Transverse colon (tissue), 4 donors: ENCODE measurements at regions not wholly inside any gene's neighbourhood (a gene's known extent, or its start where the extent isn't known, plus 50 kb on each side); places are given as distances from the start of the nearest gene placed in this dataset.

Experiments
- DNase-seq: peaks from one replicate; pipeline ENCODE4 v3.0.0-alpha.2; 2019
- H3K27ac ChIP-seq, 4 donors: fragments of 200-600 bp; sonication (generic); 2 replicates each; pipeline ENCODE4 v1.5.1; 2016 to 2018; ENCODE audit warnings: inconsistent platforms in 4 of 4
- H3K27me3 ChIP-seq: fragments of 200-600 bp; sonication (generic); 2 replicates; pipeline ENCODE4 v1.5.1; 2017; ENCODE audit warnings: inconsistent platforms
- H3K36me3 ChIP-seq, 4 donors: fragments of 200-600 bp; sonication (generic); 2 replicates each; pipeline ENCODE4 v1.5.1; 2017 to 2019; ENCODE audit warnings: inconsistent platforms in 4 of 4
- H3K4me1 ChIP-seq, 4 donors: fragments of 200-600 bp; sonication (generic); 2 replicates each; pipeline ENCODE4 v1.5.1; 2017 to 2020; ENCODE audit warnings: inconsistent platforms in 4 of 4
- H3K4me3 ChIP-seq, 4 donors: fragments of 200-600 bp; sonication (generic); 1 replicate in 1 of 4; 2 replicates in 3 of 4; pipeline versions ENCODE4 v1.5.1 to v1.6.1; 2017 to 2019; ENCODE audit warnings: inconsistent platforms in 4 of 4
- H3K9me3 ChIP-seq, 2 donors: fragments of 200-600 bp; sonication (generic); 2 replicates each; pipeline ENCODE4 v1.5.1; 2017 to 2019; ENCODE audit warnings: inconsistent platforms in 2 of 2
- EP300 ChIP-seq: sonication (generic); formaldehyde crosslinking; IDR thresholded peaks from one replicate; pipeline ENCODE4 v1.6.1; 2017; ENCODE audit warnings: antibody characterized with exemption, low read depth
- POLR2A ChIP-seq: fragments of 450-650 bp; IDR thresholded peaks from one replicate; pipeline ENCODE4 v1.6.1; 2016; ENCODE audit warnings: antibody characterized with exemption, mild to moderate bottlenecking, moderate library complexity
- POLR2AphosphoS5 ChIP-seq, 3 donors: sonication (generic); formaldehyde crosslinking; IDR thresholded peaks; one replicate each; pipeline ENCODE4 v1.6.1; 2016; ENCODE audit warnings: antibody characterized with exemption in 3 of 3
- WGBS, 2 donors: methylation state at CpG; one replicate each; pipeline ENCODE4 v1.1.5; 2018; ENCODE audit warnings: low coverage in 1 of 2; 5-methylcytosine and 5-hydroxymethylcytosine counted together
- in situ Hi-C, 4 donors: fragments of 200-750 bp; cut with MboI; loops; one replicate each; pipeline versions ENCODE4 v1.15.0 to v1.15.1; 2017; ENCODE audit warnings: low sequenced_read_pairs in 3 of 4, low pct_ligation_motif_present in 1 of 4, low pct_unique_long_range_greater_than_20kb in 1 of 4
- intact Hi-C: fragments of 100-400 bp; cut with DNase I; formaldehyde crosslinking; loops from one replicate; pipeline ENCODE4 v1.15.1; 2023; ENCODE audit warnings: low total_unique reads
- TF ChIP-seq, protein P1 (sequence below), 5 experiments: fragments of 200-600 bp in 3 of 5; fragments of 450-650 bp in 2 of 5; sonication (generic) in 3 of 5; IDR thresholded peaks; 1 replicate in 2 of 5; 2 replicates in 3 of 5; pipeline ENCODE4 v1.5.1; 2016 to 2017; ENCODE audit warnings: antibody characterized with exemption in 5 of 5, inconsistent platforms in 3 of 5, mild to moderate bottlenecking in 2 of 5, moderate library complexity in 1 of 5

- Histone ChIP-seq H3K4me1 (peaks cover 4 to 15% (median 9%) of the 10 kb centered on the region in 4 donors), H3K36me3 (no peaks in the 10 kb centered on the region), H3K9me3 (no peaks in the 10 kb centered on the region), H3K27ac (no peak overlapping the region), H3K4me3 (no peak overlapping the region), H3K27me3 (no peaks in the 10 kb centered on the region)
- WGBS, 2 donors = 93% methylated on average over 1 of the region's 1 CpG
- DNase-seq = no peak
- no peak for TF ChIP-seq POLR2A
- TF ChIP-seq EP300 = no peak
- no peak for TF ChIP-seq POLR2AphosphoS5 (IDR thresholded peaks at IDR 0.05)
- TF ChIP-seq, protein P1, sequence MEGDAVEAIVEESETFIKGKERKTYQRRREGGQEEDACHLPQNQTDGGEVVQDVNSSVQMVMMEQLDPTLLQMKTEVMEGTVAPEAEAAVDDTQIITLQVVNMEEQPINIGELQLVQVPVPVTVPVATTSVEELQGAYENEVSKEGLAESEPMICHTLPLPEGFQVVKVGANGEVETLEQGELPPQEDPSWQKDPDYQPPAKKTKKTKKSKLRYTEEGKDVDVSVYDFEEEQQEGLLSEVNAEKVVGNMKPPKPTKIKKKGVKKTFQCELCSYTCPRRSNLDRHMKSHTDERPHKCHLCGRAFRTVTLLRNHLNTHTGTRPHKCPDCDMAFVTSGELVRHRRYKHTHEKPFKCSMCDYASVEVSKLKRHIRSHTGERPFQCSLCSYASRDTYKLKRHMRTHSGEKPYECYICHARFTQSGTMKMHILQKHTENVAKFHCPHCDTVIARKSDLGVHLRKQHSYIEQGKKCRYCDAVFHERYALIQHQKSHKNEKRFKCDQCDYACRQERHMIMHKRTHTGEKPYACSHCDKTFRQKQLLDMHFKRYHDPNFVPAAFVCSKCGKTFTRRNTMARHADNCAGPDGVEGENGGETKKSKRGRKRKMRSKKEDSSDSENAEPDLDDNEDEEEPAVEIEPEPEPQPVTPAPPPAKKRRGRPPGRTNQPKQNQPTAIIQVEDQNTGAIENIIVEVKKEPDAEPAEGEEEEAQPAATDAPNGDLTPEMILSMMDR (IDR thresholded peaks at IDR 0.05) = no peak
- intact Hi-C loops (no loop called here), in situ Hi-C loops (no loop called here)
Measured at GRCh38 chr2:70012887-70013286, 51.5 kb upstream of the ASPRV1 start.

DNA sequence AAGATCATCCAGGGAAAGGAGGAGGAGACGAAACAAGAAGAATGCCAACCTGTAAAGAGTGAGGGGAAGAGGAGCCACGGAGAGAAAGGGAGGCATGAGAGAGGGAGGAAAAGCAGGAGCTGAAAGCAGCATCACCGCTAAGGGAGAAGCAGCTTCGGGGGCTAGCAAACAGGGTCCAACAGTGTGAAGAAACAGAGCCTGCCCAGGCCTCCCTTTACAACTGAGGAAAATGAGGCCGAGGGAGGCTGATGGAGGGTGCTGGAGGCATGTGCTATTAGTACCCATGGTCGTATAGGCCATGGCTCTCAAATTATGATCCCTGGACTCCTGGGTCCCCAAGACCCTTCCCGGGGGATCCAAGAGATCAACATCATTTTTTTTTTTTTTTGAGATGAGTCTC is 50.4 kb upstream of the ASPRV1 start:
- no peaks in the 10 kb centered on the region for H3K36me3 ChIP-seq
- H3K27ac ChIP-seq = peak overlapping the region in 3 of 4 donors; percentile 76 to 80 (median 79)
- peaks cover 4 to 15% (median 9%) of the 10 kb centered on the region in 4 donors for H3K4me1 ChIP-seq
- TF ChIP-seq, protein P1 (IDR thresholded peaks at IDR 0.05) = no peak
- no peak for TF ChIP-seq POLR2A
- no peak for TF ChIP-seq EP300
- TF ChIP-seq POLR2AphosphoS5 (IDR thresholded peaks at IDR 0.05) = no peak
- intact Hi-C loops (no loop called here), in situ Hi-C loops (no loop called here)
- no peaks in the 10 kb centered on the region for H3K9me3 ChIP-seq
- no peaks in the 10 kb centered on the region for H3K27me3 ChIP-seq
- H3K4me3 ChIP-seq = no peak overlapping the region
- 86 to 92% methylated on average over 4 to 7 of the region's 7 CpGs for WGBS, 2 donors
- DNase-seq = no peak

- H3K27ac ChIP-seq = peak overlapping the region; percentile 76 to 80 (median 79)
- no peak overlapping the region for H3K4me3 ChIP-seq
- in situ Hi-C loops (no loop called here), intact Hi-C loops (no loop called here)
- H3K36me3 ChIP-seq = no peaks in the 10 kb centered on the region
- H3K4me1 ChIP-seq = peaks cover 4 to 15% (median 9%) of the 10 kb centered on the region in 4 donors
- no peak for DNase-seq
- H3K27me3 ChIP-seq = no peaks in the 10 kb centered on the region
- 84 to 92% methylated on average over 4 of the region's 4 CpGs for WGBS, 2 donors
- TF ChIP-seq POLR2A (no peak), POLR2AphosphoS5 (IDR thresholded peaks at IDR 0.05) (no peak), EP300 (no peak)
- TF ChIP-seq, protein P1 (IDR thresholded peaks at IDR 0.05) = no peak
- no peaks in the 10 kb centered on the region for H3K9me3 ChIP-seq
Measured at GRCh38 chr2:70011335-70011734, 49.9 kb upstream of the ASPRV1 start.
